GM12801 (cell line): ENCODE measurements at regions not wholly inside any gene's neighbourhood (a gene's known extent, or its start where the extent isn't known, plus 50 kb on each side); places are given as distances from the start of the nearest gene placed in this dataset.

ENCODE experiments used
- CTCF ChIP-seq: IDR thresholded peaks from one replicate; pipeline ENCODE4 v1.5.1; 2011; ENCODE audit warnings: control low read depth; ENCODE audit not compliant: insufficient read length; ENCODE audit errors: extremely low read depth

DNA sequence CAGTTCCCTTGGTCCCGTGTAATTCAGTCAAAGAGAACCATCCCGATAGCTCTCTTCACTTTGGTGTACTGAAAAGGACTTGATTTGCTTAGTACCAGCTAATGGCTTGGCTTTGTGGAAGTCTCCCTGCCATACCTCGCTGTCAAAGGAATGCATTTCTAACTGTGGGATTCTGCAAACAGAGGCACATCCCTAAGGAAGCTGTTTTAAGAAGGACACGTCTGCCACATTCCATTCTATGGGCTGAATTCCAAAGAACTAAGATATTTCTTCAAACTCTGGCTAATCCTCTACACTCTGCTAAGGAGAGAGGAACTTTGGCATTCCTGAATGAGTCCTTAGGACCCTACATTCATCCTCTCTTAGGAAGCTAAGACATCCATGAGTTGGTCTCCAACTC lies 327.9 kb downstream of the SFMBT2 start:
- no peak for TF ChIP-seq CTCF

DNA sequence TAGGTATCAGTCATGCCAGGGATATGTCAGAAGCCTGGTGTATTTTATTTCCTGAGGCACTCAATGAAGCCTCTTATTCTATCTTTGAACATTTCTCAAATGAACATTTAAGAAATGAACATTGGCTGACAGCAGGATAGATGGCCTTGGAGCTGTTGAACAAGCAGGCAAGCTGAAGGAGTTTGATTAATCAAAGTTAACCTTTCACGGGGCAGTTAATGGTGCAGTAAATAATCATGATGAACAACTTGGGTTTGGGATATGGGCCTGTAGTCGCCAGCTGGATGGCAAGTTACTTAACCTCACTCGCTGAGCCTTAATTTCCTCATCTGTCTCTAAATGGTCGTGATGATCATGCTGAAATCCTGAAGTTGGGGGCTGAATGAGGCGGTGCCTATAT lies 333.0 kb downstream of the SFMBT2 start:
- no peak for TF ChIP-seq CTCF

DNA sequence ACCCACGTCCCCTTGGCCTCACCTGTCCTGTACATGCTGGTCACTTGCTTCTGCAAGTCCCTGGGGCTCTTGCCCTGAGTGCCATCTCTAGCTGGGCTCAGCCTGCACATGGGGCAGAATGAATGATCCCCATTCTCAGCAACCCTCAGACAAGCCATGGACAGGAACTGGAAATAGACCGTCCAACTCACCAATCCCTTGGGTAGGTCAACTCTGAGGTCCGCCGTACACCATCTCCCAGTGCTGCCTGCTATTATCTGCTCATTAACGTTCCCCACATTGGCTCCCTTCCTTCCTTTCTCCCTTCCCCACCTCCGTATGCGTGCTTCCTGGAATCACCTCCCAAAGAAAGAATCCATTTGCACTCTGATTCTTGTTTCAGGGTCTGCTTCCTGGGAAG lies 335.0 kb downstream of the SFMBT2 start:
- no peak for TF ChIP-seq CTCF

DNA sequence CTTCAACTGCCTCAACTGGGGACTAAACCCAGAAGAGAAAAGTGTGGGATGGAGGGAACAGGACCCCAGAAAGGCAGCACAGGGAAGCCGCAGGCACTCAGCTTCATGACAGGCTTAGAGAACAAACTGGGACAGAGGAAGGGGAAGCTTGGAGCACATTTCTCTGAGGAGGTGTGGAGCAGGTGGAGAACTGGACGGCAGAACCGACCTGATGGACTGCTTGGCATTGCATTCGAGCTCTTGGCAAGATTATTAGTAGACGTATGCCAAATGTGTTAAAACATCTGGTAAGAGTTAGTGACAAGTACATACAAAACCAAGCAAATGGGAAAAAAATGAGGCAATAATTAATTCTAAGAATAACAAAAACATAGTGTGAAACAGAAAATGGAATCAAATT lies 335.7 kb downstream of the SFMBT2 start:
- TF ChIP-seq CTCF: no peak

DNA sequence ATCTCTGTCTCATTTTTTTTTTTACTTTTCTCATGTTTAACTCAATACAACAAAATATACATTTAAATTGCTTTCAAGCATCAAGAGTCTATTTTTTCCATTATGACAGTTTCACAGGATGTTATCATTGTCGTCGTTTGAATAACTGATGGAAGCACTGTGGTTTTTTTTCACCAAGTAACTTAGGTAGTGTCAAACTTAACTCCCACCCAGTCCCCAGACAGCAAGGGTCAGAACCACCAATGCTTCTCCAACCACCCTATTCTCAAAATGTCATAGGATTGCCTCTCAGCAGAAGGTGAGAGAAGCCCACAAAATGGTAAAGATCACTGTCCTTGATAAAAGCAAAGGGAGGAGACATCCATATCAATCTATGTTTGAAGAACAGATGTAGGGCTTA lies 339.4 kb downstream of the SFMBT2 start:
- no peak for TF ChIP-seq CTCF

DNA sequence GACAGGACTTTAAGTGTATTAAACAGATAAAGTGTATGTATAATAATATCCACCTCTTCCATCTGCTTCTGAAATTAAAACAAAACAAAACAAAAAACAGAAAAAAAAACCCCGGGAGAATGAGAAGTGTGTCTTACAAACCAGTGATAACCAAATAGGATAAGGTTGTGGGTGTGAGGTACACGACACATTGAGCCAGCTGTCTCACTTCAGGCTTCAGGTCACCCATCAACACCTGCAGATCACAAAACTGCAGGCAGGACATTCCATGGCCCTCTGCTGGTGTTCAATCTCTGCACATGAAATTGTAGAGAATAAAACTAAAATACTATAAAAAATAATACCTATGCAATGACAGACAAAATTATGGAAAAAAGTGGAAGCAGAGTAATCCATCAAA lies 339.9 kb downstream of the SFMBT2 start:
- TF ChIP-seq CTCF: no peak

- TF ChIP-seq CTCF: no peak
These were observed 341.1 kb downstream of the SFMBT2 start for GRCh38 chr10:7069706-7070105.

- no peak for TF ChIP-seq CTCF
These were observed 354.6 kb downstream of the SFMBT2 start for GRCh38 chr10:7056216-7056615.
